Ovary (tissue), 7 donors: ENCODE measurements at regions not wholly inside any gene's neighbourhood (a gene's known extent, or its start where the extent isn't known, plus 50 kb on each side); places are given as distances from the start of the nearest gene placed in this dataset.

Experiments used
- DNase-seq, 5 donors: peaks; one replicate each; pipeline ENCODE4 v3.0.0-alpha.2; 2019 to 2020
- H3K27ac ChIP-seq, 2 donors: fragments of 200-600 bp; one replicate each; pipeline versions ENCODE4 v1.5.1 to v1.8.0; 2019 to 2022
- H3K27me3 ChIP-seq: fragments of 200-600 bp; one replicate; pipeline ENCODE4 v1.8.0; 2022
- H3K36me3 ChIP-seq: fragments of 200-600 bp; sonication (generic); one replicate; pipeline ENCODE4 v1.5.1; 2019
- H3K4me1 ChIP-seq: one replicate; pipeline ENCODE4 v1.8.1; 2013; ENCODE audit warnings: mild to moderate bottlenecking, moderate library complexity; ENCODE audit not compliant: insufficient read depth
- H3K4me3 ChIP-seq: fragments of 200-600 bp; sonication (generic); one replicate; pipeline ENCODE4 v1.5.1; 2017
- H3K9me3 ChIP-seq, 2 donors: fragments of 200-600 bp in 1 of 2; sonication (generic) in 1 of 2; one replicate each; pipeline versions ENCODE4 v1.5.1 to v1.8.1; 2013 to 2019; ENCODE audit warnings: mild to moderate bottlenecking in 1 of 2, moderate library complexity in 1 of 2
- CTCF ChIP-seq, 3 donors: fragments of 450-650 bp in 2 of 3; fragments of 200-600 bp in 1 of 3; IDR thresholded peaks; one replicate each; pipeline versions ENCODE4 v1.5.1 to v1.8.0; 2016 to 2022; ENCODE audit warnings: antibody characterized with exemption in 3 of 3, mild to moderate bottlenecking in 1 of 3
- EP300 ChIP-seq: sonication (generic); formaldehyde crosslinking; IDR thresholded peaks from one replicate; pipeline ENCODE4 v1.6.1; 2017; ENCODE audit warnings: antibody characterized with exemption
- POLR2A ChIP-seq: fragments of 450-650 bp; IDR thresholded peaks from one replicate; pipeline ENCODE4 v1.6.1; 2017; ENCODE audit warnings: antibody characterized with exemption, mild to moderate bottlenecking, moderate library complexity
- WGBS, 3 donors: extraction: QIAGEN DNeasy Blood & Tissue Kit in 1 of 3; methylation state at CpG; one replicate each; pipeline versions ENCODE4 v1.1.5 to v1.1.7; 2013 to 2017; 5-methylcytosine and 5-hydroxymethylcytosine counted together
- intact Hi-C, 4 donors: fragments of 100-400 bp; cut with DNase I; formaldehyde crosslinking; loops; one replicate each; pipeline versions ENCODE4 v1.11.0 to v1.15.1; 2022 to 2023
- donor health status: DM: no; HTN: no; CAD: no; lungs with moderate emphysema.
- donor health status: DM: no; HTN: no; CAD: no.
- donor health status: Bipolar disorder and iron deficiency.
- donor health status: DM: no; HTN: no; CAD: no.
- donor health status: DM: yes; HTN: yes; CAD: no.

- WGBS, 3 donors, result 90 to 92% (median 91%) methylated on average over 3 of the region's 3 CpGs
- H3K36me3 ChIP-seq, result no peaks in the 10 kb centered on the region
- intact Hi-C loops, result no loop called here
- DNase-seq, result no peak
- no peaks in the 10 kb centered on the region for H3K9me3 ChIP-seq
- TF ChIP-seq CTCF (IDR thresholded peaks at IDR 0.05) (no peak), POLR2A (no peak), EP300 (no peak)
- no peaks in the 10 kb centered on the region for H3K27me3 ChIP-seq
- H3K4me1 ChIP-seq, result no peaks in the 10 kb centered on the region
- no peak overlapping the region for H3K4me3 ChIP-seq
- H3K27ac ChIP-seq, result no peak overlapping the region
Measured at GRCh38 chr4:131426023-131426758, 1722.9 kb upstream of the PCDH10 start.

DNA sequence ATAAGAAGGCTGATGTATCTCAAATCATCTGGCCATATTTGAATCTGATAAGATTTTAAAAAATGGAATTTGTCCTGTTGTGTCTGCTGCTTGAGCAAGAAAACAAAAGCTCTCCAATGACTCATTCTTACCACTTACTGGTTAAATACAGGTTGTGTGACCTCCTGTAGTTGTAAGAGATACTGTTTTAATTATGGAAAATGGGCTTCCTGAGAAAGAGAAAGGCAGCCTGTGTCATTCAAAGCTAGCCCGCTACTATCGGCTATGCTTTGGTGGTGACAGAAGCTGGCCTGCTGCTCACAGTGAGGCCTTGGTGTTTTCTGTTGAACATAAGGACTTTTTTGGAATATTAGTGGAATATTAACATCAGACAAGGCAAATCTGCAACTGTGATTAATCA lies 1722.1 kb upstream of the PCDH10 start:
- H3K36me3 ChIP-seq, result no peaks in the 10 kb centered on the region
- no peak overlapping the region for H3K4me3 ChIP-seq
- DNase-seq, result no peak
- WGBS, 3 donors, result 71 to 95% (median 86%) methylated on average over 2 of the region's 2 CpGs
- no peak overlapping the region for H3K27ac ChIP-seq
- H3K9me3 ChIP-seq, result no peaks in the 10 kb centered on the region
- intact Hi-C loops, result no loop called here
- H3K4me1 ChIP-seq, result no peaks in the 10 kb centered on the region
- TF ChIP-seq POLR2A (no peak), CTCF (IDR thresholded peaks at IDR 0.05) (no peak), EP300 (no peak)
- H3K27me3 ChIP-seq, result no peaks in the 10 kb centered on the region

DNA sequence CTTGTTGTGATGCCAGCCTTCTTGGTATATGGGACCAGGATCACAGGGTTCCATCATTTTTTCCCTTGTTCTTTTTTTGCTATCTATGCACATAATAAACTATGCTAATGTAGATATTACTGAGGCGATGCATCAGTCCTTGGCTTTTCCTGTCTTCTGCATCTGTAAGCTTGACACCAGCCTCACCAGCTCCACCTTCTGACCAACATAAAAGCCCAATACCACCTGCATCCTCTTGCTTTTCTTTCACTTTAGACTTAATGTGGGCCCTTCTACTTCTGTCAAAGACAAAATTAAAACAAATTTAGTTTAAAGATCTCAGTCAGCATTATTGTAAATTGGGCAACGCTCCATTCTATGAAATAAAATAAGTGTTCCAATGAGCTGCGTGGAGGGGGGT lies 1718.8 kb upstream of the PCDH10 start:
- TF ChIP-seq CTCF (IDR thresholded peaks at IDR 0.05) (no peak), EP300 (no peak), POLR2A (no peak)
- no peak for DNase-seq
- Histone ChIP-seq H3K36me3 (no peaks in the 10 kb centered on the region), H3K4me3 (no peak overlapping the region), H3K4me1 (no peaks in the 10 kb centered on the region), H3K27me3 (no peaks in the 10 kb centered on the region), H3K9me3 (no peaks in the 10 kb centered on the region), H3K27ac (no peak overlapping the region)
- intact Hi-C loops, result no loop called here
- 62 to 72% (median 71%) methylated on average over 3 of the region's 3 CpGs for WGBS, 3 donors

DNA sequence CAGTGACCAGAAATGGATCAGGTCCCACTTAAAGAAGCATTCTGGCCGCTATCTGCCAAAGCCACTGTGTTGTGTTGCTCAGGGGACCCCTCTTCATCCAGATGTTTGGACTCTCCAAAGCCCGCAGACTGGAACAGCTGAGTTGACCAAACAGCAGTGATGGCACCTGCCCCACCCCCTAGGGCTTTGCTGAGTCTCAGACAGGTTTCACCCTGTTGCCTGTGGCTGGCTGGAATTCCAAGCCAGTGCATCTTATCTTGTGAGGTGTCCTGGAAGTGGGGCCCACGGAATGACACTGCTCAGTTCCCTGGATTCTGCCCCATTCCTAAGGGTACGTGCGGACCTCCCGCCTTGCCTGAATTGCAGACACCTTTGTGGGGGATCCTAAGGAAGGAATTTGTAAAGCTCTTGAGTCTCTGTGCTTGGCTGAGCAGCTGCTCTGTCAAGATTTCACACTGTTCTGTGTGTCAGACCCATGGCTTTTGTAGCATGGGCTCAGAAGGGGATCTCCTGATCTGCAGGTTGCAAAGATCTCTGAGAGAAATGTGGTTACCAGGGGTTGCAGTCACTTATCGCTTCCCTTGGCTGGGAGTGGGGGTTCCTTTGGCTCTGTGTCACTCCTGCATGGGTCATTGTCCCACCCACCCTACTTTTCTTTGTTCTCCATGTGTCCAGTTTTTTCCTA lies 1707.9 kb upstream of the PCDH10 start:
- Histone ChIP-seq H3K4me3 (no peak overlapping the region), H3K36me3 (no peaks in the 10 kb centered on the region), H3K4me1 (no peaks in the 10 kb centered on the region), H3K27ac (no peak overlapping the region), H3K27me3 (no peaks in the 10 kb centered on the region), H3K9me3 (no peaks in the 10 kb centered on the region)
- 88 to 93% (median 88%) methylated on average over 7 of the region's 7 CpGs for WGBS, 3 donors
- TF ChIP-seq EP300 (no peak), CTCF (IDR thresholded peaks at IDR 0.05) (no peak), POLR2A (no peak)
- DNase-seq, result no peak
- intact Hi-C loops, result no loop called here
